Progenitor cell of endocrine pancreas (in vitro differentiated cells): ENCODE measurements at regions not wholly inside any gene's neighbourhood (a gene's known extent, or its start where the extent isn't known, plus 50 kb on each side); places are given as distances from the start of the nearest gene placed in this dataset.

Experiments
- DNase-seq: peaks from one replicate; pipeline ENCODE4 v3.0.0; 2021; ENCODE audit warnings: low spot score; ENCODE audit not compliant: unreplicated experiment
- H3K27ac Mint-ChIP-seq: 2 replicates; pipeline ENCODE4 v1.8.0; 2021; ENCODE audit warnings: mild to moderate bottlenecking, moderate library complexity, mixed read lengths
- H3K27me3 Mint-ChIP-seq: 2 replicates; pipeline ENCODE4 v1.8.0; 2021; ENCODE audit warnings: mixed read lengths
- H3K36me3 Mint-ChIP-seq: 2 replicates; pipeline ENCODE4 v1.8.0; 2022; ENCODE audit warnings: mixed read lengths; ENCODE audit not compliant: insufficient read depth
- H3K4me1 Mint-ChIP-seq: 2 replicates; pipeline ENCODE4 v1.8.0; 2021; ENCODE audit warnings: low read depth, mixed read lengths
- H3K4me3 Mint-ChIP-seq: 2 replicates; pipeline ENCODE4 v1.8.0; 2021; ENCODE audit warnings: low read depth, mild to moderate bottlenecking, moderate library complexity, mixed read lengths
- H3K9me3 Mint-ChIP-seq: 2 replicates; pipeline ENCODE4 v1.8.0; 2021; ENCODE audit warnings: low read depth, mixed read lengths
- CTCF ChIP-seq: fragments of 200-600 bp; sonication (generic); IDR thresholded peaks from one replicate; pipeline ENCODE4 v1.5.0; 2021; ENCODE audit warnings: antibody characterized with exemption, mild to moderate bottlenecking; ENCODE audit not compliant: unreplicated experiment

GRCh38 chr6:4640139-4640538 is 136.1 kb upstream of the CDYL start:
- Mint-ChIP-seq H3K9me3 (no peaks in the 10 kb centered on the region), H3K4me1 (peaks cover 9% of the 10 kb centered on the region), H3K27ac (no peak overlapping the region), H3K27me3 (no peaks in the 10 kb centered on the region), H3K4me3 (no peak overlapping the region), H3K36me3 (no peaks in the 10 kb centered on the region)
- DNase-seq, result no peak
- TF ChIP-seq CTCF, result no peak

GRCh38 chr6:4638641-4639040 is 137.6 kb upstream of the CDYL start:
- Mint-ChIP-seq H3K36me3 (no peaks in the 10 kb centered on the region), H3K27me3 (no peaks in the 10 kb centered on the region), H3K9me3 (no peaks in the 10 kb centered on the region), H3K4me1 (peaks cover 7% of the 10 kb centered on the region), H3K27ac (no peak overlapping the region), H3K4me3 (no peak overlapping the region)
- no peak for DNase-seq
- TF ChIP-seq CTCF, result no peak

- H3K36me3 Mint-ChIP-seq, result no peaks in the 10 kb centered on the region
- no peaks in the 10 kb centered on the region for H3K27me3 Mint-ChIP-seq
- no peak overlapping the region for H3K4me3 Mint-ChIP-seq
- H3K9me3 Mint-ChIP-seq, result no peaks in the 10 kb centered on the region
- no peak for DNase-seq
- TF ChIP-seq CTCF, result no peak
- peaks cover 7% of the 10 kb centered on the region for H3K4me1 Mint-ChIP-seq
- H3K27ac Mint-ChIP-seq, result no peak overlapping the region
These were observed 138.3 kb upstream of the CDYL start for GRCh38 chr6:4637691-4638433.

DNA sequence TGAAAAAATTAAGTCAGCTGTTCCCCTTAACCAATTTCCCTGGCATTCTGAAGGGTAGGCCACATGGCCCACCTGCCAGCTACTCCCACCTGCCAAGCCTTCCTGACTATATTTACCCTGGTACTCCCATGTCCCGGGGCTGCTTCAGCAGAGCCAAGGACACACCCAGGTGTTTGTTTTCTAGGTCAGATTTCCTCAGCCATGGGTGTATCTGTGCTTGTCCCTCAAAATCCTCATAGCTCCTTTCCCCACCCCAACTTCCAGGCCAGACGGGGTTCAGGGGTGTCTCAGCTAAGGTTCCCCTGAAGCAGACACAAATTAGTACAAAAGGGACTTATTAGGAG is 139.4 kb upstream of the CDYL start:
- no peak overlapping the region for H3K27ac Mint-ChIP-seq

GRCh38 chr6:4636191-4636880 is 139.9 kb upstream of the CDYL start:
- H3K27ac Mint-ChIP-seq, result no peak overlapping the region
- DNase-seq, result no peak
- TF ChIP-seq CTCF, result no peak
- H3K9me3 Mint-ChIP-seq, result no peaks in the 10 kb centered on the region
- no peak overlapping the region for H3K4me3 Mint-ChIP-seq
- no peaks in the 10 kb centered on the region for H3K27me3 Mint-ChIP-seq
- H3K36me3 Mint-ChIP-seq, result no peaks in the 10 kb centered on the region
- peaks cover 7% of the 10 kb centered on the region for H3K4me1 Mint-ChIP-seq

More for the DNA sequence above, 139.4 kb upstream of the CDYL start:
- Mint-ChIP-seq H3K4me3 (no peak overlapping the region), H3K4me1 (peaks cover 7% of the 10 kb centered on the region), H3K36me3 (no peaks in the 10 kb centered on the region), H3K9me3 (no peaks in the 10 kb centered on the region), H3K27me3 (no peaks in the 10 kb centered on the region)
- DNase-seq, result no peak
- no peak for TF ChIP-seq CTCF
